ENCODE measurements at regions not wholly inside any gene's neighbourhood (a gene's known extent, or its start where the extent isn't known, plus 50 kb on each side); places are given as distances from the start of the nearest gene placed in this dataset.

DNA sequence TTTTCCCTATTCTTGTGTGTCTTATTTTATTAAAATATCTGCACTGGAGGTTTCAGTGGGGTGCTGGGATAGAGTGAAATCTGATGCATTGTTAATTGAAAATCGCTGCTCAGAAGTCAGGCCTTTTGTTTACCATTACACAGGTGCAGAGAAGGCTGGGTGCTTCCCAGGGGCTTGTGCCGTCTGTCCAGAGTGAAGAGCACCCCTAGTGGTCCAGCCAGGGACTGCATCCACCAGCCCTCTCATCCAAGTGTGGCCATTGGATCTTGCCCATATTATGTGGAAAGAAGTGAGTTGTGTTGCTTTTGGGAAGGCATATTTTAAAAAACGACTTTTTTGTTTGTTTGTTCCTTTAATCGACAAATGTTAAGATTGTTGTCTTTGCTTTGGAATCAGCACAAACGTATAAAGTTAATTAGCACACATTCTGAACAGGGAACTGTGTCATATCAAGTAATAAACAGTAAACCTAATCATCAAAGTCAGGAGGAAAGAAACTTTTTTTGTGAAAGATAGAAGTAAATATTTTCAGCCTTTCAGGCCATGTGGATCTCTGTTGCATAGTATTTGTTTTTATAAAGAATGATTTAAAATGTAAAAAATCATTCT lies 315.6 kb downstream of the MTRR start:
- Histone ChIP-seq H3K36me3 (ENCODE audit: insufficient read depth, low read length) (no peaks in the 10 kb centered on the region), H3K9me3 (ENCODE audit: low read length) (no peaks in the 10 kb centered on the region), H3K27me3 (ENCODE audit: insufficient read depth, low read length, poor library complexity, severe bottlenecking) (no peaks in the 10 kb centered on the region), H3K4me3 (ENCODE audit: low read length) (no peak overlapping the region), H3K27ac (ENCODE audit: low read depth, low read length) (no peak overlapping the region), H3K4me1 (ENCODE audit: insufficient read depth, low read length) (no peaks in the 10 kb centered on the region)
- H3K27me3 Mint-ChIP-seq: no peaks in the 10 kb centered on the region
- peak in 1 of 5 donors; percentile 1 for DNase-seq
- H3K36me3 Mint-ChIP-seq: no peaks in the 10 kb centered on the region
- no peak overlapping the region for H3K27ac Mint-ChIP-seq
- POLR2A ChIA-PET: no interaction called here
- H3K4me1 Mint-ChIP-seq: no peaks in the 10 kb centered on the region
- H3K4me3 Mint-ChIP-seq: no peak overlapping the region
- H3K9me3 Mint-ChIP-seq: peaks cover 0 to 8% (median 6%) of the 10 kb centered on the region in 5 donors
- CTCF ChIA-PET: no interaction called here

DNA sequence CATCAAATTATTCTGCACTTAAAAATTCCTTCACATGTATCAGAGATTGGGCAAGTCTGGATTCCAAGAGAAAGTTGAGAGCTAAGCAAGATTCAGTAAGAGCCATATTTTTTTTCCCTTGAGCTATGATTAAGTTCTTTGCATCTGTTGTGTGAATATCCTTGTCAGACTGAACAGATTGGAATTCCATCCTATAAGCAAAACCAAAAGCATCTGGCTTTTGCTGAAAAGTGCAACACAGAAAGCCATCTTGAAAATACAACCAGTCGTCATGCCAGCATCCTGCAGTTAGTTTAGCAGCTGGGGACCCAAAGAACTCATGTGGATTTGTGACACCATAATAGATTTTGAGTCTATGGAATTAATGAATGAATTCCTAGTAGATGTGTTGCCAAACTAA lies 316.9 kb downstream of the MTRR start:
- no peaks in the 10 kb centered on the region for H3K36me3 Mint-ChIP-seq
- ChIA-PET CTCF (no interaction called here), POLR2A (no interaction called here)
- H3K4me3 Mint-ChIP-seq: no peak overlapping the region
- Histone ChIP-seq H3K27ac (ENCODE audit: low read depth, low read length) (no peak overlapping the region), H3K27me3 (ENCODE audit: insufficient read depth, low read length, poor library complexity, severe bottlenecking) (no peaks in the 10 kb centered on the region), H3K4me3 (ENCODE audit: low read length) (no peak overlapping the region), H3K36me3 (ENCODE audit: insufficient read depth, low read length) (no peaks in the 10 kb centered on the region), H3K4me1 (ENCODE audit: insufficient read depth, low read length) (no peaks in the 10 kb centered on the region), H3K9me3 (ENCODE audit: low read length) (no peaks in the 10 kb centered on the region)
- H3K27ac Mint-ChIP-seq: no peak overlapping the region
- H3K9me3 Mint-ChIP-seq: peaks cover 0 to 8% (median 6%) of the 10 kb centered on the region in 5 donors
- DNase-seq: no peak
- H3K27me3 Mint-ChIP-seq: no peaks in the 10 kb centered on the region
- H3K4me1 Mint-ChIP-seq: no peaks in the 10 kb centered on the region

- H3K4me3 ChIP-seq (ENCODE audit: low read length): no peak overlapping the region
- no peaks in the 10 kb centered on the region for H3K9me3 ChIP-seq (ENCODE audit: low read length)
- no peaks in the 10 kb centered on the region for H3K4me1 ChIP-seq (ENCODE audit: insufficient read depth, low read length)
- Mint-ChIP-seq H3K4me1 (no peaks in the 10 kb centered on the region), H3K36me3 (no peaks in the 10 kb centered on the region), H3K4me3 (no peak overlapping the region), H3K9me3 (peaks cover 0 to 12% (median 3%) of the 10 kb centered on the region in 5 donors), H3K27ac (no peak overlapping the region), H3K27me3 (no peaks in the 10 kb centered on the region)
- POLR2A ChIA-PET: no interaction called here
- no peak overlapping the region for H3K27ac ChIP-seq (ENCODE audit: low read depth, low read length)
- DNase-seq: no peak
- H3K36me3 ChIP-seq (ENCODE audit: insufficient read depth, low read length): no peaks in the 10 kb centered on the region
- CTCF ChIA-PET: no interaction called here
- no peaks in the 10 kb centered on the region for H3K27me3 ChIP-seq (ENCODE audit: insufficient read depth, low read length, poor library complexity, severe bottlenecking)
Observed at GRCh38 chr5:8188874-8189565, 320.1 kb downstream of the MTRR start.

DNA sequence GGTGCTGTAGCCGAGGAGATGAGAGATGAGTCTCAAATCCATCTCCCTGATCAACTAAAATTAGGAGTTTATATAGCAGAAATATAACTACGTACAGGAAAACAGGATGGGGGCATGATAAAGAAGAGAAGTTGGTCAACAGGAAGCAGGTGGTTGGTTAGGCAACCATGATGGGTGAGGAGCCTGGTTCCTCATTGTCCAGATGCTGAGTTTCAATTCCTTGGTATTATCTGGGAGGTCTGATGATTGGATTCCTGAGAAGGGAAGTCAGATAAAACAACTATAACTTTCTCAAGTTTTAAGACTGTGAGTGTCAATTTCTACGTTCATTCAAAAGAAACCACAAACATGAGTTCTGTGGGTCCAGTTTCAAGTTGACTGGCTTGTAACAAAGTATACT lies 323.9 kb downstream of the MTRR start:
- Mint-ChIP-seq H3K36me3 (no peaks in the 10 kb centered on the region), H3K4me1 (no peaks in the 10 kb centered on the region), H3K27ac (no peak overlapping the region), H3K4me3 (no peak overlapping the region), H3K9me3 (peaks cover 0 to 5% (median 2%) of the 10 kb centered on the region in 5 donors), H3K27me3 (no peaks in the 10 kb centered on the region)
- Histone ChIP-seq H3K27ac (ENCODE audit: low read depth, low read length) (no peak overlapping the region), H3K4me1 (ENCODE audit: insufficient read depth, low read length) (no peaks in the 10 kb centered on the region), H3K9me3 (ENCODE audit: low read length) (no peaks in the 10 kb centered on the region), H3K36me3 (ENCODE audit: insufficient read depth, low read length) (no peaks in the 10 kb centered on the region), H3K27me3 (ENCODE audit: insufficient read depth, low read length, poor library complexity, severe bottlenecking) (no peaks in the 10 kb centered on the region), H3K4me3 (ENCODE audit: low read length) (no peak overlapping the region)
- CTCF ChIA-PET: no interaction called here
- no peak for DNase-seq
- POLR2A ChIA-PET: no interaction called here

- no peak for DNase-seq
- H3K27ac Mint-ChIP-seq: no peak overlapping the region
- no peak overlapping the region for H3K27ac ChIP-seq (ENCODE audit: low read depth, low read length)
- H3K36me3 Mint-ChIP-seq: no peaks in the 10 kb centered on the region
- H3K9me3 ChIP-seq (ENCODE audit: low read length): no peaks in the 10 kb centered on the region
- H3K4me3 Mint-ChIP-seq: no peak overlapping the region
- H3K9me3 Mint-ChIP-seq: peaks cover 0 to 8% (median 4%) of the 10 kb centered on the region in 5 donors
- no peaks in the 10 kb centered on the region for H3K36me3 ChIP-seq (ENCODE audit: insufficient read depth, low read length)
- H3K27me3 Mint-ChIP-seq: no peaks in the 10 kb centered on the region
- H3K4me1 ChIP-seq (ENCODE audit: insufficient read depth, low read length): no peaks in the 10 kb centered on the region
- H3K4me3 ChIP-seq (ENCODE audit: low read length): no peak overlapping the region
- POLR2A ChIA-PET: no interaction called here
- H3K4me1 Mint-ChIP-seq: no peaks in the 10 kb centered on the region
- no peaks in the 10 kb centered on the region for H3K27me3 ChIP-seq (ENCODE audit: insufficient read depth, low read length, poor library complexity, severe bottlenecking)
- CTCF ChIA-PET: no interaction called here
Observed at GRCh38 chr5:8196061-8196460, 327.1 kb downstream of the MTRR start.

GRCh38 chr5:8208307-8208706 lies 339.4 kb downstream of the MTRR start:
- no peaks in the 10 kb centered on the region for H3K4me1 ChIP-seq (ENCODE audit: insufficient read depth, low read length)
- ChIA-PET POLR2A (no interaction called here), CTCF (no interaction called here)
- no peaks in the 10 kb centered on the region for H3K9me3 ChIP-seq (ENCODE audit: low read length)
- Mint-ChIP-seq H3K36me3 (no peaks in the 10 kb centered on the region), H3K4me1 (no peaks in the 10 kb centered on the region), H3K27me3 (no peaks in the 10 kb centered on the region), H3K9me3 (peaks cover 2 to 14% (median 7%) of the 10 kb centered on the region in 5 donors), H3K4me3 (no peak overlapping the region), H3K27ac (no peak overlapping the region)
- no peak overlapping the region for H3K4me3 ChIP-seq (ENCODE audit: low read length)
- DNase-seq: no peak
- no peaks in the 10 kb centered on the region for H3K36me3 ChIP-seq (ENCODE audit: insufficient read depth, low read length)
- no peak overlapping the region for H3K27ac ChIP-seq (ENCODE audit: low read depth, low read length)
- H3K27me3 ChIP-seq (ENCODE audit: insufficient read depth, low read length, poor library complexity, severe bottlenecking): no peaks in the 10 kb centered on the region

- Histone ChIP-seq H3K36me3 (ENCODE audit: insufficient read depth, low read length) (no peaks in the 10 kb centered on the region), H3K27ac (ENCODE audit: low read depth, low read length) (no peak overlapping the region), H3K9me3 (ENCODE audit: low read length) (no peaks in the 10 kb centered on the region), H3K27me3 (ENCODE audit: insufficient read depth, low read length, poor library complexity, severe bottlenecking) (no peaks in the 10 kb centered on the region), H3K4me1 (ENCODE audit: insufficient read depth, low read length) (no peaks in the 10 kb centered on the region), H3K4me3 (ENCODE audit: low read length) (no peak overlapping the region)
- H3K4me3 Mint-ChIP-seq: no peak overlapping the region
- no peaks in the 10 kb centered on the region for H3K4me1 Mint-ChIP-seq
- H3K27me3 Mint-ChIP-seq: no peaks in the 10 kb centered on the region
- H3K9me3 Mint-ChIP-seq: peaks cover 0 to 10% (median 3%) of the 10 kb centered on the region in 5 donors
- H3K36me3 Mint-ChIP-seq: no peaks in the 10 kb centered on the region
- ChIA-PET CTCF (no interaction called here), POLR2A (no interaction called here)
- DNase-seq: no peak
- no peak overlapping the region for H3K27ac Mint-ChIP-seq
Observed at GRCh38 chr5:8209500-8209899, 340.6 kb downstream of the MTRR start.

- POLR2A ChIA-PET: no interaction called here
- Histone ChIP-seq H3K4me1 (ENCODE audit: insufficient read depth, low read length) (no peaks in the 10 kb centered on the region), H3K9me3 (ENCODE audit: low read length) (no peaks in the 10 kb centered on the region), H3K4me3 (ENCODE audit: low read length) (no peak overlapping the region), H3K27me3 (ENCODE audit: insufficient read depth, low read length, poor library complexity, severe bottlenecking) (no peaks in the 10 kb centered on the region), H3K27ac (ENCODE audit: low read depth, low read length) (no peak overlapping the region), H3K36me3 (ENCODE audit: insufficient read depth, low read length) (no peaks in the 10 kb centered on the region)
- no peak for DNase-seq
- H3K4me3 Mint-ChIP-seq: no peak overlapping the region
- no peak overlapping the region for H3K27ac Mint-ChIP-seq
- CTCF ChIA-PET: no interaction called here
- H3K9me3 Mint-ChIP-seq: peaks cover 0 to 12% (median 6%) of the 10 kb centered on the region in 5 donors
- H3K36me3 Mint-ChIP-seq: no peaks in the 10 kb centered on the region
- no peaks in the 10 kb centered on the region for H3K27me3 Mint-ChIP-seq
- no peaks in the 10 kb centered on the region for H3K4me1 Mint-ChIP-seq
Observed at GRCh38 chr5:8213701-8214240, 344.8 kb downstream of the MTRR start.

Data from CD8-positive, alpha-beta memory T cell (primary cell).